K562 (cell line): ENCODE measurements at regions not wholly inside any gene's neighbourhood (a gene's known extent, or its start where the extent isn't known, plus 50 kb on each side); places are given as distances from the start of the nearest gene placed in this dataset.

Source experiments
- CTCF ChIP-seq, 3 experiments: IDR thresholded peaks in 2 of 3; conservative IDR thresholded peaks in 1 of 3; 2 replicates each; pipeline ENCODE4 v1.5.1; 2011 to 2012; ENCODE audit warnings: low read length in 3 of 3, mild to moderate bottlenecking in 3 of 3, control low read depth in 2 of 3, improper control_type of control experiment in 1 of 3, inconsistent platforms in 1 of 3, low read depth in 1 of 3, mixed read lengths in 1 of 3, moderate library complexity in 1 of 3; ENCODE audit not compliant: insufficient read depth in 2 of 3
- GABPA ChIP-seq: fragments of 200-800 bp; sonication (Bioruptor generic); conservative IDR thresholded peaks from 2 replicates; pipeline ENCODE4 v1.6.1; 2016; ENCODE audit warnings: low read depth, missing genetic modification characterization, missing compliant biosample characterization
- KHSRP ChIP-seq: fragments of 450-650 bp; IDR thresholded peaks from 2 replicates; pipeline ENCODE4 v1.6.1; 2017
- NR3C1 ChIP-seq: sonication (generic); formaldehyde crosslinking; IDR thresholded peaks from 2 replicates; pipeline ENCODE4 v1.8.1; 2022; ENCODE audit warnings: missing genetic modification reagents
- RAD21 ChIP-seq, 2 experiments: fragments of 250-450 bp in 1 of 2; fragments of 450-650 bp in 1 of 2; sonication (Bioruptor Pico) in 1 of 2; formaldehyde crosslinking in 1 of 2; IDR thresholded peaks in 1 of 2; conservative IDR thresholded peaks in 1 of 2; 2 replicates each; pipeline versions ENCODE4 v1.4.0 to v1.8.0; 2020 to 2022; ENCODE audit warnings: mild to moderate bottlenecking in 2 of 2, moderate library complexity in 1 of 2
- RNF2 ChIP-seq: sonication (generic); IDR thresholded peaks from 2 replicates; pipeline ENCODE4 v1.6.1; 2016
- SMAD3 ChIP-seq: fragments of 450-650 bp; formaldehyde crosslinking; conservative IDR thresholded peaks from 2 replicates; pipeline ENCODE4 v1.4.0; 2020; ENCODE audit warnings: mild to moderate bottlenecking
- TOE1 ChIP-seq, 2 experiments: fragments of 450-650 bp in 1 of 2; sonication (generic) in 1 of 2; formaldehyde crosslinking in 1 of 2; IDR thresholded peaks; 2 replicates each; pipeline versions ENCODE4 v1.7.1 to v1.8.0; 2016 to 2022; ENCODE audit warnings: borderline replicate concordance in 2 of 2, mild to moderate bottlenecking in 2 of 2, antibody characterized with exemption in 1 of 2, inconsistent platforms in 1 of 2, low read depth in 1 of 2, missing genetic modification reagents in 1 of 2, moderate library complexity in 1 of 2
- ZNF780A ChIP-seq: fragments of 250-450 bp; sonication (Bioruptor Pico); IDR thresholded peaks from 2 replicates; pipeline ENCODE4 v1.5.0; 2021; ENCODE audit warnings: mild to moderate bottlenecking

- TF ChIP-seq RAD21 (CRISPR knock-in tag; conservative IDR thresholded peaks at IDR 0.05 in 1 of 2, IDR thresholded peaks at IDR 0.05 in 1 of 2), result no peak
- no peak for TF ChIP-seq GABPA (tag)
- TF ChIP-seq RNF2, result no peak
- TF ChIP-seq SMAD3 (CRISPR knock-in tag), result no peak
- TF ChIP-seq ZNF780A, result no peak
- no peak for TF ChIP-seq CTCF (IDR thresholded peaks at IDR 0.05 in 2 of 3, conservative IDR thresholded peaks at IDR 0.05 in 1 of 3; ENCODE audit: insufficient read depth in 2 of 3, low read depth in 1 of 3, low read length in 3 of 3)
- no peak for TF ChIP-seq TOE1 (IDR thresholded peaks at IDR 0.05; ENCODE audit: borderline replicate concordance)
- no peak for TF ChIP-seq TOE1 (CRISPR knock-in tag; IDR thresholded peaks at IDR 0.05; ENCODE audit: borderline replicate concordance, low read depth)
- TF ChIP-seq NR3C1 (CRISPR knock-in tag), result no peak
- no peak for TF ChIP-seq KHSRP
Measured at GRCh38 chr5:61824396-61824795, 481.6 kb upstream of the KIF2A start.
